Frontal cortex (tissue), 3 donors: ENCODE measurements at regions not wholly inside any gene's neighbourhood (a gene's known extent, or its start where the extent isn't known, plus 50 kb on each side); places are given as distances from the start of the nearest gene placed in this dataset.
"Not testable (repeated sequence)": the region's sequence is repeated elsewhere in the genome, so short reads cannot be mapped to it uniquely, and the experiment has no call there.

Experiments
- DNase-seq, 2 donors: peaks; one replicate each; pipeline ENCODE4 v3.0.0; 2012; ENCODE audit warnings: low spot score in 2 of 2
- FAIRE-seq: peaks from 2 replicates; lab custom pipeline; 2012; peaks lifted over from hg19 to GRCh38; lab: Jason Lieb, UNC
- donor health status: control.
- donor health status: control.
- donor health status: control.

DNA sequence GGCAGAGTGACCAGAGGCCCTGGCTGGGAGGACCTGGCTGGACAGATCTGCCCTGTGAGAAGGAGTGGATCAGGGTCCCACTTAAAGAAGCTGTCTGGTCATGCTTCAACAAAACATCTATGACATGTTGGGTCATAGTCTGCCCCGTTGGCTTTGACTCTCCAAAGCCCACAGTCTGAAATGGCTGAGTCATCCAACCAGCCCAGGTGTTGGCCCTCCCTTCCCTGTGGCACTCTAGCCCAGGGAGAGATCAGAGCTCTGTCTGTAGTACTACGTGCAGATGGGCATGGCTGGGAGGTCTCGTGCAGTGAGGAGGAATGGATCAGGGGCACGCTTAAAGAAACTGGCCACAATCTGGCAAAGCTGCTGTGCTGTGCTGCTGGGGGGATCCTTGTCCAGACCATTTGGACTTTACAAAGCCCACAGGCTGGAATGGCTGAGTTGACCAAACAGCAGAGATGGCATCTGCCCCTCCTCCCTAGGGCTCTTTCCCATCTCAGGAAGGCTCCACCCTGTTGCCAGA is 206.1 kb downstream of the TUSC1 start:
- DNase-seq (no peak), FAIRE-seq (no peak)

GRCh38 chr9:25461416-25461815 is 216.8 kb downstream of the TUSC1 start:
- FAIRE-seq, result no peak
- DNase-seq, result no peak

DNA sequence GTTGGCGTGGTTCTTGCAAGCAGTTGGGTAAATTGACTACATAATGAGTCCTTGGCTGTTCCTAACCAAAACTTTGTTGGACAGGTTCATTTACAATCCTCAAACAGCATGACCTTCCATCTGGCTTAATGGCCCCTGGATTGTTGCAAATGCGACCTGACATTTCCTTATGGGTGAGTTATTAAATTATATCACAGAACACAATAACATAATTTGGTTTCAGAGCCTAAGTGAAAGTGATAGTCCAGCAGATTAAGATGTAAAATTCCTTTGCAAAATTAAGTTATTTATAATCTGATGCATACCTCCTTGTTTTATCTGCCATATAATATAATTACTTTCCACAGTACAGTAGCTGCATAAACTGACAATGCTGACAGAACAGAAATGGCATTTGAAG is 224.4 kb downstream of the TUSC1 start:
- no peak for DNase-seq
- no peak for FAIRE-seq

DNA sequence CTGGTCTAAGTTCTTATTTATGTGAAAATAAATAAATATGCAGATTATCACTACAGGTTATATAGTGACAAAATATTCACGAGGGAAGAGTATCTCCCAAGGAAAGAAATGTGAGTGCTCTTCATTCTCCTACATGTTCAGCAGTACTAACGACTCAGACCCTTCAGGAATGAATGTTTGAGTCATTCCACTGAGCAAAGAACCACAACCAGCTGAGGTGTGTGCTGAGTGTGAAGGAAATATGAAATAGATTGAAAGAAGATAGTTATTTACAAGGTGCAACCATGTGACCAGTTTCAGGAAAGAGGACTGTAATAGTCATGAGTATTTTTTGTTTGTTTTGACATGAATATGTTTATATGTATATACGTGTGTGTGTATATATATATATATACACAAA is 228.7 kb downstream of the TUSC1 start:
- no peak for FAIRE-seq
- no peak for DNase-seq

- not testable (repeated sequence) for FAIRE-seq, DNase-seq
These were observed 232.5 kb downstream of the TUSC1 start for GRCh38 chr9:25445721-25446120.

GRCh38 chr9:25442526-25442925 is 235.7 kb downstream of the TUSC1 start:
- FAIRE-seq (no peak), DNase-seq (no peak)

DNA sequence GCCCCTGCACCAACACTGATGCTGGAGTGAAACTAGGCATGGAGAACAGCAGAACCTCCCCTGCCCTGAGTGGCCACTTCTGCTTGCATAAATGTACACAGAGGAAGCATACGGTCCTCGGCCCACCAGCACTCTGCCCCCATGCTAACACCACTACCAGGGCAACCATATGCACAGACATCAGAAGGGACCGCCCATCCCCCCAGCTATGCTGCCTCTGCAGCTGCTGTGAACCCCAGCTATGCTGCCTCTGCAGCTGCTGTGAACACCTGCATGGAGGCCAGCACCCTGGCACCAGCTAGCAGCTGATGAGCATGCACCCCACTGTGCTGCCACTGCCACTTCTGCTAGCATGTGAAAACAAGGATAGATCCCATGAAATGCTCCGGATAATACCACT is 250.3 kb downstream of the TUSC1 start:
- FAIRE-seq, result no peak

DNA sequence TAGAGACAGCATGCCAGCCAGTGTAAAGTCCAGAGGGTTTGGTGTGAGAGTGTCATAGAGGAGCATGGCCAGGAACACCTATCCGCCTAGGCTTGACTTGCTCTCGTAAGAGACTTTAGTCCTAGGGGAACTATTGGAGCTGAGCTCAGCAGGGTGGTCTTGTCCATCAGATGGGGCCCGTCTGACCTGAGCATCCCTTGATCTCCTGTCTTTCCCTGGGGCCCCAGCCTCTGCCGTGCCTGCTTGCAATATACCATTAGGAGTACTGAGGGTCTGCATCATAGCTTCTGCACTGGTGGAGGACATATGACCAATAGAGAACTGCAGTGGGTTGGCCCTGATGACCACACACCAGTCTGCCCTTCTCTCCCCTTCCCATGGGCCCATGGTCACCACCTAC is 251.0 kb downstream of the TUSC1 start:
- FAIRE-seq, result no peak

More for the DNA sequence above, 250.3 kb downstream of the TUSC1 start:
- no peak for DNase-seq

DNA sequence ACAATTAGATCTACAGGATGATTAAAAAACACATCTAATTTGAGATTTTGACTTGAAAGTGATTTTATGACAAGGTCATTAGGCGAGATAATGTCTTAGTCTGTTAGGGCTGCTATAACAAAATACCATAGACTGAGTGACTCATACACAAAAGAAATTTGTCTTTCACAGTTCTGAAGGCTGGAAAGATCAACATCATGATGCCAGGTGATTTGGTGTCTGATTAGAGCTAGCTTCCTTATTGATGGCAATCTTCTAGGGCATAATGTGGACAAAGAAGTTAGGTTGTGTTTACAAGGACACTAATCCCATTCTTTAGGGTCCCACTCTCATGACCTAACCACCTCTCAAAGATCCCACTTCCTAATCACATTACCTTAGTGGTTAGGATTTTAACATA is 256.7 kb downstream of the TUSC1 start:
- DNase-seq, result no peak
- no peak for FAIRE-seq

More for the DNA sequence above, 251.0 kb downstream of the TUSC1 start:
- no peak for DNase-seq

- FAIRE-seq (no peak), DNase-seq (no peak)
These were observed 259.3 kb downstream of the TUSC1 start for GRCh38 chr9:25418974-25419373.

DNA sequence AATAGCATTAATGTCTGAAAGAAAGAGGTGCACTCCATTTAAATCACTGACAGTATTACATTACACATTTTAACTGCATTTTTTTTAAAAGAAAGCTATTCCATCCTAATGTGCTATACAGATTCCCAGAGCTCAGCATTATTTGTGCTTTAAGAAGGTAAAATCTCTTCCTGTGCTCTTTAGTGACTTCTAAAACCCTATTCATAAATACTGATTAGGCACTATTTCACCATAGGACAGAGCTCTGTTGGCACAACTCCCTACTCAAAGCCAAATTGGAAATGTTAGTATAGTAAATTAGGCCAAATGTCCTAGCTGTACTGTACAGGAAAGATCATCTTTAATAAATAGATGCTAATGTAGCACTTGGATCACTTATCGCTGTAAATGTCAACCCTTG is 262.5 kb downstream of the TUSC1 start:
- no peak for FAIRE-seq
- DNase-seq, result no peak

DNA sequence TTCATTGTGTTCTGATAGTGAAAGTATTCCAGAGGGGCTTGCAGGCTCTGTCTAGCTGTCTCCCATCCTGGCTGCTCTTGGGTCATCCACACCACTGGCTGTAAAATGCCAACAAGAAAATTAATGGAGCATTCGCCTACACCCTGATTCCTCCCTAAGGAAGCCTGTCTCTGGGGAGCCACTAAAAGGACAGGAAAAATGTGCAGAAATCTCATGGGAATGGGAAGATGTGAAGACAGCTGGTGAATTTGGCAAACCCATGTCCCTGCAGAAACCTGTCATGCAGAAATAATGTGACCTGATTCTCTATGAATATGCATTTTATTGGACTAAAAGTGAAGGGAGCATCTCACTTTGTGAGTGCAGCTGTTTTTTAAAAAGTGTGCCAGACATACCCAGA is 265.6 kb downstream of the TUSC1 start:
- no peak for DNase-seq
- FAIRE-seq, result no peak

DNA sequence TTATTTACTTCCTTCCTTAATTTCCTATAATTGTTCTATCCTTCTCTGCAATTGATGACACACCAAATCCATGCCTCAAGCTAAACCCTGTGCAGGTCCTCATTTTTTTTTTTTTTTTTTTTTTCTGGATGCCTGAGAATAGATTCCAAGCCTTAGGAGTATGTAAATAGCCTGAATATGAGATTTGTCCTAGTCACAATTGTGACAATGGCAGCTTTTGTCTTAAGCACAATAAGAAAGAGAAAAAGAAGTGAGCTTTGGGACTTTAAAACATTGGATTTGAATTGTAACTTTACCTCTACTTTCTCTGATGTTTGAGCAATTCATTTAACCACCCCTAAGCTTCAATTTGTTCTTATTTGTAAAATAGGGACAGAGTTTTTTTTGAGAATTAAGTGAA is 280.5 kb downstream of the TUSC1 start:
- no peak for DNase-seq

GRCh38 chr9:25396828-25397227 is 281.4 kb downstream of the TUSC1 start:
- no peak for FAIRE-seq
- DNase-seq, result no peak

More for the DNA sequence above, 280.5 kb downstream of the TUSC1 start:
- FAIRE-seq, result no peak

GRCh38 chr9:25381141-25381540 is 297.1 kb downstream of the TUSC1 start:
- DNase-seq (no peak), FAIRE-seq (no peak)

DNA sequence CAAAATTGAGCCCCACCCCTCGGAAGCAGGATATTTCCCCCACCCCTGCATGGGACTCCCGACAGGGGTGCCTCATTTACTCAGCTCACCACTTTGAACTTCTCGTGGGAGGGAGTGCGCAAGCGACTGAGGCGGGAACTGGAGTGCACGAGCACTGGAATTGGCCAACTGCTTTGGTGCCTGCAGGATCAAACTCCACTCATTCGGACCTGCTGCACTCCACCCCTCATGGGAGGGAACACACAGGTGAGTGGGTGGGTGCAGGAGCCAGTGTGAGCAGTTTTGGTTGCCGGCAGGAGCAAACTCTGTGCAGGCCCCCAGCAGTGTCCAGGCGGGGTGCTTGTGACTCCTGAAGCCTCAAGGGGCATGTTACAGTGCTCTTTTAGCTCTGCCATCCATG is 301.2 kb downstream of the TUSC1 start:
- FAIRE-seq, result no peak
- no peak for DNase-seq

GRCh38 chr9:25374281-25374680 is 304.0 kb downstream of the TUSC1 start:
- DNase-seq, result no peak
- no peak for FAIRE-seq

- DNase-seq (no peak), FAIRE-seq (no peak)
These were observed 311.3 kb downstream of the TUSC1 start for GRCh38 chr9:25366906-25367305.

DNA sequence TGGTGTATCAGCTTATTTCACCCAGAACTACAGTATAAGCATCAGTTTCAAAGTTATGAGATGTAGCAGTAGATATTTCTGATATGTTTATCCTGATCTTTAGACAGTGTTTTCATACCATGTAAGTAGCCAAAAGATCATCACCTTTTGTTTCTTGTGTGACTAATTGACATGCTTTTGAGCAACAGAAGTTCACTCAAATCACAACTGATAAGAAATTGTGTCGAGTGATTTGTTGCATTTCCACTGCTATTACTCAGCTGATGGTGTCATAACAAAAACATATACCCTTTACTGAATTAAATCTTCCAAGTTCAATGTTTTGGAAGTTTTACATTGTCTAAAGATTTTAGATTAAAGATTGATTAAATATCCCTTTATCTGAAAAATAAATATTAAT is 324.5 kb downstream of the TUSC1 start:
- DNase-seq (no peak), FAIRE-seq (no peak)

- no peak for DNase-seq
These were observed 328.2 kb downstream of the TUSC1 start for GRCh38 chr9:25350011-25350410.

DNA sequence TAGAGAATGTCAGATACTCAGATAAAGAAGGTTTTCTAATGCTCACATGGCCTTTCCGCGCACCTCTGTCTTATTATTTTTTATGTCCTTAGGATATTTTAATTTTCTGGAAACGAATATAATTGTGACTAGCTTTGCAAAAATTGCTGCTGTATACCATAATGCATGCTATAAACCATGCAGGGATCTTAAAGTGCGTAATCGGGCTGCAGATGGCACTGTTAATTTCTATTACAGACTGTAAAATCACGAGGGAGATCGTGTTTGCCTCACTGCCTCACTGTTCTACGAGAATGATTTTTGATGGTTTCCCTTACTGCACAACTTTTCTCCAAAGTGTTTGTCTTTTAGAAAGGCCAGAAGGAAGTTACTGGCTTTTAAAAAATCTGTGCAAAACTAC is 356.1 kb downstream of the TUSC1 start:
- DNase-seq, result no peak
- no peak for FAIRE-seq

More at GRCh38 chr9:25350011-25350410, 328.2 kb downstream of the TUSC1 start:
- no peak for FAIRE-seq

GRCh38 chr9:25310961-25311360 is 367.3 kb downstream of the TUSC1 start:
- DNase-seq, result no peak

GRCh38 chr9:25308549-25308948 is 369.7 kb downstream of the TUSC1 start:
- no peak for FAIRE-seq

More at GRCh38 chr9:25310961-25311360, 367.3 kb downstream of the TUSC1 start:
- FAIRE-seq, result no peak

More at GRCh38 chr9:25308549-25308948, 369.7 kb downstream of the TUSC1 start:
- no peak for DNase-seq
